Left ventricle myocardium inferior (tissue), 1 donor: ENCODE measurements at regions not wholly inside any gene's neighbourhood (a gene's known extent, or its start where the extent isn't known, plus 50 kb on each side); places are given as distances from the start of the nearest gene placed in this dataset.

Experiments
- DNase-seq: peaks from one replicate; pipeline ENCODE4 v3.0.0-alpha.2; 2020
- H3K27ac ChIP-seq: fragments of 200-600 bp; replicated peaks from 2 replicates; pipeline ENCODE4 v1.8.0; 2021
- H3K27me3 ChIP-seq: fragments of 200-600 bp; 2 replicates; pipeline ENCODE4 v1.8.0; 2021; ENCODE audit warnings: low read depth
- H3K36me3 ChIP-seq: fragments of 200-600 bp; 2 replicates; pipeline ENCODE4 v1.8.0; 2021
- H3K4me1 ChIP-seq: fragments of 200-600 bp; 2 replicates; pipeline ENCODE4 v1.8.0; 2021
- H3K4me3 ChIP-seq: fragments of 200-600 bp; 2 replicates; pipeline ENCODE4 v1.8.0; 2021; ENCODE audit warnings: mild to moderate bottlenecking, moderate library complexity
- H3K9me3 ChIP-seq: fragments of 200-600 bp; replicated peaks from 2 replicates; pipeline ENCODE4 v1.8.0; 2021
- CTCF ChIP-seq: fragments of 200-600 bp; IDR thresholded peaks from 2 replicates; pipeline ENCODE4 v1.8.0; 2021; ENCODE audit warnings: antibody characterized with exemption, mild to moderate bottlenecking, borderline replicate concordance
- intact Hi-C: fragments of 100-400 bp; cut with micrococcal nuclease; formaldehyde crosslinking; loops from one replicate; pipeline ENCODE4 v1.11.0; 2022
- donor health status: DM: no; HTN: yes; CAD: no; lungs with severe emphysema.

- H3K27me3 ChIP-seq: no peaks in the 10 kb centered on the region
- no peaks in the 10 kb centered on the region for H3K9me3 ChIP-seq
- no peaks in the 10 kb centered on the region for H3K36me3 ChIP-seq
- TF ChIP-seq CTCF: no peak
- H3K4me1 ChIP-seq: peaks cover 17% of the 10 kb centered on the region
- intact Hi-C loops: no loop called here
- DNase-seq: no peak
- no peak overlapping the region for H3K4me3 ChIP-seq
- H3K27ac ChIP-seq: no peak overlapping the region
These were observed 62.8 kb upstream of the CCND1 start for GRCh38 chr11:69578167-69578566.

- H3K4me3 ChIP-seq: no peak overlapping the region
- no peak overlapping the region for H3K27ac ChIP-seq
- peaks cover 23% of the 10 kb centered on the region for H3K4me1 ChIP-seq
- no peak for TF ChIP-seq CTCF
- intact Hi-C loops: no loop called here
- DNase-seq: no peak
- H3K9me3 ChIP-seq: no peaks in the 10 kb centered on the region
- H3K36me3 ChIP-seq: no peaks in the 10 kb centered on the region
- H3K27me3 ChIP-seq: no peaks in the 10 kb centered on the region
These were observed 60.4 kb upstream of the CCND1 start for GRCh38 chr11:69580529-69580928.

DNA sequence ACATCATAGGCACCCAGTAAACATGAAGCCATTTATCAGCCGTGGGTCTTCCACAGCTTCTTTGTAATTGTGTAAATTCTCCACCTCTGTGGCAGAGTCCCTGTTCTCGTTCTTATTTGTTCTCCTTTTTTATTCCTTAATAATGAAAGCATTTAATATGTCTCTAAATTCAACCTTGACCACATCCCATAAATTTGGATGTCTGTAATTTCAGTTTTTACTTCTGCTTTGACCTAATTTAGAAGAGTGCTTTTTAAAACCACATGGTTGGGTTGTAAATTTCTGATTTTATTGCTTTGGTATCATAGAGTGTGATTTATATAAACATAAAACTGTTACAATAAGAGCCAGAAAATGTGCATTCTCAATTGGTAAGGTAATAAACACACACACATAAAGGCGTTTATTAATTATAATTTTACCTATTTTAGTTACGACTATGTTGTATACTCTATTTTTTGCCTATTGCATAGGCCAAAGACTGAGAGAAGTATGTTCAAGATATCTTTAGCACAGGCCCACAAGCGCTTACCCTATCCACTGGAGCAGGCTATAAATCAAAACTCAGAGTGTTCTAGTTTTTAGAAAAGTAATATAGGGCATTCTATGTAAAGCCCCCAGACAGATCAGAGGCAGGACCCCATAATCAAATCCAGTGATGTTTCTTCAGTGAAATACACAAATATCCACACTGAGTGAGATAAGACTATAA, 58.0 kb upstream of the CCND1 start:
- no peak for TF ChIP-seq CTCF

GRCh38 chr11:69584160-69584559, 56.8 kb upstream of the CCND1 start:
- H3K4me1 ChIP-seq: peaks cover 12% of the 10 kb centered on the region
- DNase-seq: no peak
- no peak overlapping the region for H3K27ac ChIP-seq
- no peak overlapping the region for H3K4me3 ChIP-seq
- no peaks in the 10 kb centered on the region for H3K9me3 ChIP-seq
- intact Hi-C loops: no loop called here
- TF ChIP-seq CTCF: no peak
- no peaks in the 10 kb centered on the region for H3K36me3 ChIP-seq
- H3K27me3 ChIP-seq: no peaks in the 10 kb centered on the region

More for the DNA sequence above, 58.0 kb upstream of the CCND1 start:
- no peak overlapping the region for H3K4me3 ChIP-seq
- H3K36me3 ChIP-seq: no peaks in the 10 kb centered on the region
- no peaks in the 10 kb centered on the region for H3K27me3 ChIP-seq
- DNase-seq: no peak
- H3K4me1 ChIP-seq: peaks cover 12% of the 10 kb centered on the region
- no peaks in the 10 kb centered on the region for H3K9me3 ChIP-seq
- peak overlapping the region; percentile 3 for H3K27ac ChIP-seq
- intact Hi-C loops: no loop called here

- TF ChIP-seq CTCF: no peak
- no peak overlapping the region for H3K4me3 ChIP-seq
- H3K27ac ChIP-seq: no peak overlapping the region
- no peaks in the 10 kb centered on the region for H3K36me3 ChIP-seq
- no peaks in the 10 kb centered on the region for H3K27me3 ChIP-seq
- DNase-seq: no peak
- H3K4me1 ChIP-seq: peaks cover 12% of the 10 kb centered on the region
- intact Hi-C loops: no loop called here
- H3K9me3 ChIP-seq: no peaks in the 10 kb centered on the region
These were observed 55.6 kb upstream of the CCND1 start for GRCh38 chr11:69585385-69585784.
